ENCODE measurements at regions not wholly inside any gene's neighbourhood (a gene's known extent, or its start where the extent isn't known, plus 50 kb on each side); places are given as distances from the start of the nearest gene placed in this dataset.
A peak's percentile ranks its signal among the peaks of the same experiment; 100 is the strongest.
"Not testable (repeated sequence)": the region's sequence is repeated elsewhere in the genome, so short reads cannot be mapped to it uniquely, and the experiment has no call there.

DNA sequence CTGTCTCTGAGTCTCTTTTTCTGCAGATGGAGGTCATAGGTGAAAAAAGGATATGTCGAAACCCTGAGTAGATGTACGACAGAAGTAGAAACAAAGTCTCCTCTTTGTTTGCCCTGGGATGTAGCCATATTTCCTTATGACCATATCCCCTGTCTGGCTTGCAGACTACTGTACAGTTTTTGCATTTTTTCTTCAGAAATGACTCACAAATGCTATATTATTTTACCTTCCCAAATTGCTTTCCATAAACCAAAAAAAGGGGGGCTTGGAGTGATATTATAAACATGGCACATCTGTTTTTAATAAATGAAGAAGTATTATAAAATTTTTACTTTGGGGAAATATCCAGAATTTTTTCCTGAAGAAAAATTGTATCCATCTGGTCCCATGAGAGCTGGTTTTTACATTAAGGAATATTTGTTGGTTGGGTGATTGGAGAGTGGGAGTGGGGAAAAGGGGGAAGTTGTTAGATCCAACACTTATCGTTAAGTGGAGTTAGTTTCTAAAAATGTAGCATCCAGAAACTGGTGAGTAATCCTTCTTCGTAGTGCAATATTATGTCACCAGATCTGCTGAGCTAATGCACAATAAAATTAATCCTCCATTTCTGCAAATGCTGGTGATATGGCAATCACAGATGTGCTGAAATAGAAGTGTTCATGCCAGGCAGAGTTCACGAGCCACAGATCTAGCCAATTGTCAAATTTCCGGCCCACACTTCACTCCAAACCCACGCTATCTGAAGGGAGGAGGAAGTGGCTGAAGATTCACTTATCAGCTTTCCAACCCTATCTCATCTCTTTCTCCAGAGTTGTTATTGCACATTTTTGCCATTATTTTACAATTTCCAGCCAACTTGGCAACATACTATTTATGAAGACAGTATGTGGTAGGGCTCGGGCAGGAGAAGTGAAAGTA lies 313.6 kb upstream of the ATP11B start:
- no peak for FAIRE-seq

DNA sequence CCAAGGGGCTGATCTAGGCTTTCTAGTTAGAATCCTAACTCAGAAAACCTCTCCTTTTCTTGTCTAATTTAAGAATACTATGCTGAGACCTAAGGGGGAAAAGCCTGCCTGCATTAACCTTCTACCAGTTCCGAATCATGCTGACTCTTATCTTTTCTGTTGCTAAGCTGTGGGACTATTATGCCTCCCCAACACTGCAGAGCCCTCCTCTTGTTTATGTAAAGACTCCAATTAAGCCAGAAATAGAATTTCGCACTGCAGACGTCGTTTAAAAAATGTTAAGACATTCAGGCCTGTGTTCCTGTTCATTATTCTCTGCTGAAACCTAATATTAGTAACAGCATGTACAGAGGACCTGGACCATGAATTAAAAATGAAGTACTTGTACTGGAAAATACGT lies 310.6 kb upstream of the ATP11B start:
- FAIRE-seq: no peak

DNA sequence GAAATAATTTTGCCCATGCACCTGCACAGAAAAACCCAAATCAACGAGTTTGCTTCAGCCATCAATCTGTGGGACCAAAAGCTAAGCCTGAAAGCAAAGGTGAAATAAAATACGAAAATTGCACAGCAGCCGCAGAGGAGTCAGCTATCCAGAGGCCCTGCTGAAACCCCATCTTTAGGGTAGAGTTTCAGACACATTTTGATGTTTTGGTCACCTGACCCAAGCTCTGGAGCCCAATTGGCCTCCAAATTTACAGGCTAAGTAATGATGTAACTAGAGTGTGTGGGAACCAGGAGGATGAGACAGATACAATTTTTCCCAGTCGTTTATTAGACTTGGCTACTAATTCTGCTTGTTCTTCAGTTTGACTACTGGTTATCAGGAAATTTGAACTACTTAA lies 308.6 kb upstream of the ATP11B start:
- FAIRE-seq: no peak

DNA sequence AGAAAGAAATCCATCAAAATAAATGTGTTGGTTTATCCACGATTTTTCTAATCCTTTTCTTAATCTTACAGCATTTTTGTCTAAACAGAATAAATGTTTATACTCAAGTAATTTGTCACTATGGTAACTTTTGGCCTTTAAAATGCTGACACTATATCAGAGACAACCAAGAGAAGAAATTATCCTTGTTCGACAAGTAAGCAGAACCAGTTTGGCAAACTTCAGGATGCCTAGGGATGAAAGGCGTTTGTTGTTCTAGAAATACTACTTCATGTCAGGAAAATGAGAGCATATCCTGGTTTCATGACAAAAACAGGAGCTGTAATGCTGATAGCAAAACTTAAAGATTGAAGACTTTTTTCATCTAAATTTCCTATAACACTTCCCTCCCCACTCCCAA lies 308.0 kb upstream of the ATP11B start:
- no peak for FAIRE-seq

DNA sequence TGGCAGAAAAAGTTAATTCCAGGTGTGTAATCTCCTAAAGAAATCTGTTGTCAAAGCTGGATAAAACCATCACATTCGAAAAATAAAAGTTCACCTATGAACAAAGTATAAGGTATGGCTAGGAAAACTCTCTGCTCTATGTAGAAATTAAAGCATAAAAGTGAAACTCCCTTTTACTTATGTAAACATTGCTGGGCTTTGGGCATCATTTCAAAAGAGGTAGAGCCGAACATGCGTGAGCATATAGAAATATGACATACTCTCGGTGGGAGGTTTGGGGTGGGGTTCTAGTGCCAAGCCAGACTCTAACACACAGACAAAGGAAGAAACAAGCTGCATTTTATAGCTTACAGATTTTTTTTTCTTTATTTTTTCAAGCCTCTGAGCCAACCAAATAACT lies 306.8 kb upstream of the ATP11B start:
- FAIRE-seq: no peak

DNA sequence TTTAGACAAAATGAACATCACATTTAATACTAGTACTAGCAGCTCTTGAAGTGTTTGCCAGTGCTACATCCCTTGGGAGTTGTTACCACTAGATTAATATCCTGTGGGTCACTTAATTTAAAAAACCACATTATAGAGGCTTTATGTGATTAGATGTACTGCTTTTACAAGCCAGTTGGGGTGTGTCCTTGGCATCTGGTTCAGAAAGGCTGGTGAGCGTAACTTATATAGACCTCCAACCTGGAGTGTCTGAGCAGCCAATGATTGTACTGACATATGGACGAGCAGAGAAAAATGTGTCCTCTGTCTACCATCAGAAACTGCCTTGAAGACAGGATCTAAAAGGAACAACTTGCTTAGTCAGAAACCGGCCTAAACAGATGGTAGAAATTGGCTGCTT lies 306.2 kb upstream of the ATP11B start:
- no peak for FAIRE-seq

DNA sequence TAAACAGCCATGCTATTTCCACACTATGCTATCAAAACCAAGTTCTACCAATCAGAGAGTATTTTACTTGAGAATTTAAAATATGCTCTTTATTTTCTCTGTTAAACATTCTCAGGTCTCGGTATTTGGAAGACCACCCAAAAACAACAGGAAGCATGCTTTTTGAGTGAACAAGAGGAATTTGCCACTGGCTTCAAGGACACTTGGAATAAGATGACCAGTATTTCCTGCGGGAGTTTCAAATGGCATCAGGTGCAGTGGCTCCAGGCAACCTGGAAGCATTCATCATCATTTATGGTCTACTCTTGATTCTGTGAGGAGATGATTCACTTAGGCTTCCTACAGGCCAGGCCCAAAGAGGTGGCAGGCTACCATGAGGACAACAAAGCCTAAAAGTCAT lies 305.7 kb upstream of the ATP11B start:
- no peak for FAIRE-seq

DNA sequence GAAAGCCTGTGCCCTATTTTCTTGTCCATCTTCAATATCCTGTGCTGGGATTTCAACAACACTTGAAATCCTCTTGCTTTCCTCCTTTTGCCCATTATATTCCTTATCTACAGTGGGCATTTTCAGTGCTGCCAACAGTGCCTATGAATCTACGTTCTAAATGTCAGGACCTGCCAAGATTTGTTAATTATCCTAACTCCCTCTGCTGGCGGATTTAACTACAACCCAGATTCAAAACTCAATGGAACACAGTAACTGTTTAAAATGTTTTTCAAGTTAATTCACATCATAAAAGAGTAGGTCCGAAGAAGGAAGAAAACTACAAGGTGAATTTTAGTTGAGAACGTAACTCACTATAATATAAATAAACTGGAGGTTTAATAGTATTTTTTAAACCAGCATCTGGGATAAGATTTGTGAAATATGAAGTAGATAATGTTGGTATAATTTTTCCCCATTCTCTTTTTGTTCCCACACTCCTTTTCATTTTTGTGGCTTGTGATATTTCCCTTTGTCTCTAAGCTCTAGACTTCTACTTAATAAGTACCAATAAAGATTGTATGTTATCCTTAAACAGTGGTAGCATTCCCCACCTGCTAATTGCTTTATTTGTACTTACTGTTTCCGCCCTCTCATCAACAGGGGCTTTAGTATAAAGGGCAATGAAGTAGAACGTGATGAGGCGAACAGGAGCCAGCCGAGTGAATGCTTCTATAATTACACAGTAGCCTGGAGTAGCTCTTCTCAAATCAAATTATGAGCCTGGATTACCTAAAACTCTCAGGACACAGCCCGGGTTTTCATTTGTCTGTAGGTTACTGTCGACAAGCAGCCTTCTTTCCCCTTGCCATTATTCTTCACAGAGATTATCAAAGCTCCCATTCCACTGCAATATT lies 302.5 kb upstream of the ATP11B start:
- FAIRE-seq: peak; percentile 78

DNA sequence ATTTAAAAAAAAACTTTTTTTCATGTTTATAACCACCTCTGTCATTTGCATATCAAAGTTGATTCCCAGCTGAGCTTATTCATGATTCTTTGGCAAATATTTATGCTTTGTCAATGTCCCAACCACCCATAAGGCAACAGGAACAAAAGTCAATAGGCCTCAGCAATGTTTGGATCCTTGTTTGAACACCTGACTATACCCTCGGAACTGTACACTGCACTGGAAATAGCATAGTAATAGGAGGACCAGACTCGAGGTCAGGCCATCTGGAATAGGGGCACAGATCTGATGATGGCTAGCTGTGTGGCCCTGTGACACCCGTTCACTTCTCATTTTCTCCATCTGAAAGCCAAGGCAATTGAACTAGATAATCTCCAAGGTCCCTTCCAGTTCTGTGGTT lies 301.7 kb upstream of the ATP11B start:
- no peak for FAIRE-seq

DNA sequence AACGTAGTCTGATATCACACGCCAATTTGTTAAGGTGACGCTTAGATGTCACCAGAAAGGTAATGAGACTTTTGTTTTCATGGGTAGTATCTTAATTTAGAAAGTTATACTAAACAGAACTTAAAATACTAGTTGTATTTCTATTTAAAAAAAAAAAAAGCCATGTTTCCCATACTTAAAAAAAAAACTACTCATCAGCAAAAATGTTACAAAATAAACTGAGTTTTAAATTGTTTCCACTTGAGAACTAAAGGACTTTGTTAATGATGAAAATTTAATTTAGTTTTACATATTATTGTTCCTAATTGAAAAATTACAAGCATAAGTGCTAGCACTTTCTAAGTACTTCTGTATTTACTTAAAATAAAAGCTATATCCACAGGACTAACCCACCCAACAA lies 300.8 kb upstream of the ATP11B start:
- no peak for FAIRE-seq

DNA sequence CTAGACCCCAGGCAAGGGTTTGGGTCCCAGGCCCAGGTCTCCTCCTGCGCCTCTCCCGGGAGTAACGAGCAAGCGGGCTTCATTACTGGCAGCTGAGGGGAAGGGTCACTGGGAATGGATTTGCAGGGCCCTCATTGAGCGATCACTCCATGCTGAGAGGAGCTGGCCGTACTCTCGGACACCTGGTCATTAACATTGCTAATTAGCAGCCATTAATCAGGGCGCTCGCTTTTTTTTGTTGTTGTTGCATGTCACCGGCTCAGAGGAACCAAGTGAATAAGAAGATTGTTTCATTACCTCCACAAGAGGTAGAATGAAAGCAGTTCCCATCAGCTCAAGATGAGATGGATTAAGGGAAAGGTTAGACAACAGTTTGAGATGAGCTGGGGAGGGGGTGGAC lies 293.0 kb upstream of the ATP11B start:
- no peak for FAIRE-seq

DNA sequence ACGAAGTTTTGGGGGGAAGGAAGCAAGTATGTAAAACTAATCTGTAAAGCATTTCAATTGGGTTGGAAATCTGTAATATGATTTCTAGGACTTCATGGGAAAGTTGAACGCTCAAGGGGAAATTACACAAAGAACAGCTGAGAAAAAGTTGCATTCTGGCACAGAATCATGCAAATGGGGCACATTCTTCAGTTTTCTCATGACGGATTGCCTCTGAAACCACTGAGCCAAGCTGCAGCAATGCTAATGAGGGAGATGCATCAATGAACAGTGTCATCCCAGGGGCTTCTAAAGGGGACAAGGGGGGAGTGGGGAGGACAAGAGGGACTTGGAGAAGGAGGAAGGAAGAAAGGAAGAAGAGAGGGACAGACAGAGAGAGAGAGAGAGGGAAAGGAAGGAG lies 291.4 kb upstream of the ATP11B start:
- no peak for FAIRE-seq

DNA sequence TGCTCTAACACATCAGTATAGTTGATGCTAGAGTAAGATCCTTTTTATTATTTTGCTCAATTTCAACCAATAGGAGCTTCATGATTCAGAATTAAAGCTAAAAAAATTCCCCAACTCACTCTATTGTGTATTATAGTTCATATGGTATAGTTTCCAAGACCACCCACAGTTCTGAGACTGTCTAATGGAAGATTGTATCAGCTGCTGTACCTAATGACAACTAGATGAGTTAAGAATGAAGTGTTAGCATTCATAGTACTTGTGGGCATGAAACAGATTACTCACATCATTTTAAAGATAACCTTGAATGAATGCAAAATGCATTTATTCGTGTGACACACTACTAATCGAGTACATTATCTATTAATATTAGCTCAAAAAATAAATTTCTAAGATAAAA lies 289.9 kb upstream of the ATP11B start:
- no peak for FAIRE-seq

DNA sequence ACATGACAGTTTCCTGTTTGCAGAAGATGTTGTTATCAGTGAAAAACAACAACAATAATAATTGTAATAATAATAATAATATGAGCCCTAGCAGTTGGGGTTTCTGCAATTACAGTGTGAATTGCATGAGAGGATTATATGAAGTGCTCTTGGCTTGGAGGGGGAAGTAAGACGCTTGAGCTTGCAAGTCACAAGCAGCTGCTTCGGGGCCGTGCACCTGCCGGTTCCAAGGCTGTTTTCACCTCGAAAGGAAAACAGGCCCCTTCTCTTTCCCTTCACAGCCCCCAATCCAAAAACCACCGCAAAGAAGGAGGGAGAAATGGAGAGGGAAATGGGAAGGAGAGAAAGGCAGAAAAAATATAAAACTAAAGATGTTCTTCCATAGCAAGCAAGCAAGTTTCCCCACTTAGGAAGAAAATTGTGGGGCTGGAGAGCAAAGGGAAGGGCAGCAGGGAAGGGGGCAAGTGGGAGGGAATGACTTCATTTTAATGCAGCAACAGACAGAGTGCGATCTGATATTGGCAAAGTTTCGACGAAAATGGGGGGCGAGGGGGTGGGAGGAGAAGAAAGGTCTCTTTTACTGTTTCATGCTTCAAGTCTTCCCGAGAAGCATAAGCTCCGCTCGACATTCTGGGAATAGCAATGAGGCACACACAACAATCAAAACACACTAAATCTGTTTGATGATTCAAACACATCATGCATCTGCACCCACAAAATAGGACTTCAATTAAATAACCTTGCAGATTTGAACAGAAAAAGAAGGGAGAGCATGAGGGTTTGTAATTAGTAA lies 284.2 kb upstream of the ATP11B start:
- no peak for FAIRE-seq

DNA sequence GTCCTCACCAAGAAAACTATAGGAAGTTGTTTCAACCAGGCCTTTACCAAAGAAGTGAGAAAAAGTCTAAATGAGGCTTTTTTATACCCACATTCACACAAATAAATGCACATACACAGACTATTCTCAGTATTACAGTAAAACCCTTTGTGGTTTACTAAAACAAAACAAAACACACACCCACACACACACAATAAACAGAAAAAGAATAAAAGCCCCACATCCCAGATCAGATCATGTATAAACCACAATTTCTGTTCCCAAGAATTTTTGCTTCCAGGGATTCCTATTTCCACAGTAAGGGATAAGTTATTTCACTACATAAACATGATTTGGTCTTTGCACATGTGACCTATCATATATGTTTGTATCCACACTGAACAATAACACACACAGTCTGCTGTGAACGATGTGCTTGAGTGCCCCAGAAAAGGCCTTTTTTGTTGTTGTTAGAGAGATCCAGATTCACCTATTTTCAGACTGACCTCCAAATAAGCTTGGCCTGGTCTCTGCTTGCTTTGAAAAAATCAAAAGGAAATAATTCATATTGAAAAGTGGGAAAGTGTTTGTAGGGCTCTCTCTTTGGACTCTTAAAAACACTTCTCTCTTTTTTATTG lies 283.4 kb upstream of the ATP11B start:
- no peak for FAIRE-seq

DNA sequence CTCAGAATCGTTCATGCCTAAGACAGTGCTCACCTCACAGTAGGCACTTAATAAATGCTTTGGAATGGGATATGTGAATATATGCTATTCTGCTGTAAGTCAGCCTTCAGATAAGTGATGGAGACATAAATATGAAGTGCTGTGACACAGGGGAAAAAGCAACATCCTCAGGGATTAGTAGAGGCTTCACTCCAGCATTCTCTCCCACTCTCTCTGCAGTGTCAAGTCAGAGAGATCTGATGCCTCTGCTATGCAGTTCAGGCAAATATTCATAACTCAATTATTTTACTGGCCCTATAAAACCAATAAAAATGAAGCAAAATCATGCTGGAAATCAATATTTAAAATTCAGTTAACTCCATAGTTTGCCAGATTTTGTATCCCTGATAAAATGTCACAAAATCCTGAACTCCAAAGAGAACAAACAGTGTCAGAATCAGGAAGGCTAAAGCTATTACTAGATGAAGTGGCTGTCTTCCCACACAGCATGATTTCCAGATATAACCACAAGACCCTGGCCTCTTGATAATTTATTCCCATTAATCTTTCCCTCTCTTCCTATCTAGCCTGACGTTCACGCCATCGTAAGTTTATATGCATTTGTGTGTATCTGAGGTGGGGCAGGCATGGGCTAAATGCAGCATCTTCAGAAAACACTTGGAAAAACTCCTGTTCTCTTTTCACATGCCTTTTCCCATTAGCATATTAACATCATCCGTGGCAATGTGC lies 278.9 kb upstream of the ATP11B start:
- FAIRE-seq: no peak

DNA sequence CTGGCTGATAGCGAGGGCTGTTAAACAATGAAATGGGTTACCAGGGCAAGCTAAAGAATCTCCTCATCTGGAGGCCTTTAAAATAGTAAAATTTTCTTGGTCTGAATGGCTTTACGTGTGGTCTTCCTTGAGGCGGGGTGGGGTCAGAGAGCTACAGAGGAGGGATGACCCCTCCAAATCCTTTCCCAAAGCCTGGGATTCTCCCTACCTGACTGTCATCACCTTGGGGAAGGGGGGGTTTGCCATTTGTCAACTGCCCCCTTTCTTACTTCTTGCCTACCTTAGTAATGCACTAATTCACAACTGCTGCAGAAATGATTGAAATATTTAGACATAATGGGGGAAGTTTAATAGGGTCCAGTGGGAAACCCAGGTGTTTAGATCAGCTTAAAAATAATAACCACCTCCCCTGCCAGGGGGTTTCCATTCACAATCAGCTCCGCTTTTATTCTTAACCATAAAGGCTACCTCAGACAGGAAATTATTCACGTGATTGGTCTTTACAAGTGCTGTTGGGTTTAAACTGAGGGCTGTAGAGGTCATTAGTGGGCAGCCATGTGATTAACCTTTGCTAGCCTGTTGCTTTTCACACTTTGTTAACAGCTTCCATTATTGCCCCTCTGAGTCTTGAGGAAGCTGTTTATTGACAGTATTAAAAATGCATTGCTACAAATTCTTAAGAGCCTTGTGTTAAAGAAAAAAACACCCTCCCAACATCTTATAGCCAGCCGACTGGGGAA lies 276.5 kb upstream of the ATP11B start:
- no peak for FAIRE-seq

DNA sequence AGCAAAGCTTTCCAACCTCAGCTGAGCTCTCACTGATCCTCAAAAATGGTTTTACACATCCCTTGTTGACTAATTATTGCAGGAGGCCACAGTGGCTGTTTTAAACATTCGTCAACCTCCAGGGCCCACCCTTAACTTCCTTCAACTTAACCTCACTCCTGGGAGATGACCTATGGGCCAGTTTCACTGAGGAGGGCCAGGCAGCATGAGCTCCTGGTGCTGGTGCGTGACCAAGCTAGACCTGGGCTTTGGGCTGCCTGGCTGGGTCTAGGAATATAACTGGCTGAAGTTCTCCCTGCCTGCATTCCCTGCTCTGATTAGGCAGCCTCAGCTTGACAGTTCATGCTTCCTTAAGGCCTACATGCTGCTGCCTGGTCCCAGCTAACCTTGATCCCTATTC lies 273.7 kb upstream of the ATP11B start:
- no peak for FAIRE-seq

DNA sequence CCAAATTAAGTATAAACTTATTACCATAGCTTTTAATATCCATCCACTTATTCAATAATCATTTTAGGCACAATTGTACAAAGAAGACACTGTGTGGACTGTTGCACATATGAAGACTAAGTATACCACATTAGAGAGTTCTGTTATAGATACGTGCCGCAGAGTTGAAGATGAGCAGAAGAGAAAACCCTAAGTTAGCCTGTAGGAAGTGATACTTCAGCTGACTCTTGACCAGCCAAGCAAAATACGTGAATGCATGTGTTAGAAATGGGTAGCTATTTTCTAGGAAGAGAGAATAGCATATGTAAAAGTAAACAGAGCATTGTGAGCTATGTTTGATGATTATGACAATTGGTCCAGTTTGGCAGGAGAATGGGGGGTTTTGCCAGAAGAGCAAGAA lies 272.0 kb upstream of the ATP11B start:
- FAIRE-seq: no peak

DNA sequence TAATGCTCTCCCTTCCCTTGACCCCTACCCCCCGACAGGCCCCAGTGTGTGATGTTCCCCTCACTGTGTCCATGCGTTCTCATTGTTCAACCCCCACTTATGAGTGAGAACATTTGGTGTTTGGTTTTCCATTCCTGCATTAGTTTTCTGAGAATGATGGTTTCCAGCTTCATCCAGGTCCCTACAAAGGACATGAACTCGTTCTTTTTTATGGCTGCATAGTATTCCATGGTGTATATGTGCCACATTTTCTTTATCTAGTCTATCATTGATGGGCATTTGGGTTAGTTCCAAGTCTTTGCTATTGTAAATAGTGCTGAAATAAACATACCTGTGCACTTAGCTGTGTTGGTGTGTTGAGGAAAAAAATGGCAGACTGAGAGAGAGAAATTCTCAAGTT lies 269.9 kb upstream of the ATP11B start:
- FAIRE-seq: not testable (repeated sequence)

DNA sequence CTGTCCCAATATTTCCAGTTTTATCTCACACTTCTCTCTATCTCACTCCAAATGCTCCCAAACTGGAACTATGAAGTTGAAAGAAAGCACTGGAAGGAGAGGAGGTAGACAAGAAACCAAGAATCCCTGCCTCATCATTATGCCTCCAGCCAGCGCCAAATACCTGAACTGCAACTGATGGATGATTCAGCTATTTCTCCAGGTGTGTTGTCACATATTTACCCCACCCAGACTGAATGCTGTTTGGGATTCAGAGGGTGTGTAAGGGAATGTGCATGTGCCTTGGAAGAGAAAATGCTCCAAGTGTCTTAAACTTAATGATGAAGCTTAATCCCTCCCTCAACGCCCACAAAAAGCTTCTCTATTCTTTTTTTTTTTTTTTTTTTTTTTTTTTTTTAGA lies 269.5 kb upstream of the ATP11B start:
- FAIRE-seq: no peak

All from G401.6 (cell line).